HEK293T (cell line): ENCODE measurements at regions not wholly inside any gene's neighbourhood (a gene's known extent, or its start where the extent isn't known, plus 50 kb on each side); places are given as distances from the start of the nearest gene placed in this dataset.

Experiments
- CTCF ChIA-PET: fragments of 350-600 bp; formaldehyde crosslinking; extraction: SDS; loops from one replicate; lab custom pipeline; 2021; ENCODE audit warnings: antibody characterized with exemption, inconsistent platforms; lab: Yijun Ruan, JAX
- POLR2A ChIA-PET: fragments of 350-600 bp; formaldehyde crosslinking; extraction: SDS; loops from one replicate; lab custom pipeline; 2020; ENCODE audit warnings: antibody characterized with exemption, inconsistent platforms; lab: Yijun Ruan, JAX
- DNase-seq: peaks from one replicate; pipeline ENCODE4 v3.0.0; 2012; ENCODE audit warnings: mixed read lengths; ENCODE audit errors: extremely low spot score
- ARNT ChIP-seq: fragments of 450-650 bp; IDR thresholded peaks from 2 replicates; pipeline ENCODE4 v1.6.1; 2017; ENCODE audit warnings: mild to moderate bottlenecking
- BHLHE40 ChIP-seq: fragments of 450-650 bp; IDR thresholded peaks from 2 replicates; pipeline ENCODE4 v1.6.1; 2016; ENCODE audit warnings: mild to moderate bottlenecking, moderate library complexity, borderline replicate concordance
- CTBP1 ChIP-seq: fragments of 450-650 bp; IDR thresholded peaks from 2 replicates; pipeline ENCODE4 v1.6.1; 2016; ENCODE audit warnings: borderline replicate concordance
- ELF4 ChIP-seq: fragments of 450-650 bp; IDR thresholded peaks from 2 replicates; pipeline ENCODE4 v1.6.1; 2017; ENCODE audit warnings: antibody characterized with exemption
- FOXA1 ChIP-seq: fragments of 450-650 bp; IDR thresholded peaks from 2 replicates; pipeline ENCODE4 v1.6.1; 2016; ENCODE audit warnings: mild to moderate bottlenecking
- FOXK2 ChIP-seq: fragments of 450-650 bp; IDR thresholded peaks from 2 replicates; pipeline ENCODE4 v1.6.1; 2016; ENCODE audit warnings: mild to moderate bottlenecking
- FOXM1 ChIP-seq: fragments of 450-650 bp; IDR thresholded peaks from 2 replicates; pipeline ENCODE4 v1.6.1; 2017; ENCODE audit warnings: mild to moderate bottlenecking, borderline replicate concordance
- HDGF ChIP-seq: fragments of 450-650 bp; IDR thresholded peaks from 2 replicates; pipeline ENCODE4 v1.6.1; 2017; ENCODE audit warnings: antibody characterized with exemption, borderline replicate concordance
- L3MBTL2 ChIP-seq: fragments of 450-650 bp; conservative IDR thresholded peaks from 2 replicates; pipeline ENCODE4 v1.6.1; 2016; ENCODE audit warnings: mild to moderate bottlenecking
- LEF1 ChIP-seq: fragments of 450-650 bp; IDR thresholded peaks from 2 replicates; pipeline ENCODE4 v1.6.1; 2017; ENCODE audit warnings: mild to moderate bottlenecking, borderline replicate concordance
- NFRKB ChIP-seq: fragments of 450-650 bp; IDR thresholded peaks from 2 replicates; pipeline ENCODE4 v1.6.1; 2016; ENCODE audit warnings: mild to moderate bottlenecking, moderate library complexity
- SP1 ChIP-seq: fragments of 450-650 bp; IDR thresholded peaks from 2 replicates; pipeline ENCODE4 v1.6.1; 2017
- SUZ12 ChIP-seq: fragments of 450-650 bp; IDR thresholded peaks from 2 replicates; pipeline ENCODE4 v1.6.1; 2016; ENCODE audit warnings: mild to moderate bottlenecking
- TARDBP ChIP-seq: fragments of 450-650 bp; IDR thresholded peaks from 2 replicates; pipeline ENCODE4 v1.6.1; 2016
- ZNF384 ChIP-seq: fragments of 450-650 bp; IDR thresholded peaks from 2 replicates; pipeline ENCODE4 v1.6.1; 2016
- TF ChIP-seq, protein P1 (sequence below): fragments of 450-650 bp; IDR thresholded peaks from 2 replicates; pipeline ENCODE4 v1.6.1; 2016

- POLR2A ChIA-PET, result interaction anchor here (1.1 kb wide), 1 partner anchor 82 kb away, joined by 3 read pairs; no protein-coding TSS in a partner anchor
- no peak for TF ChIP-seq ARNT
- no peak for TF ChIP-seq HDGF
- no peak for TF ChIP-seq LEF1
- TF ChIP-seq L3MBTL2, result no peak
- TF ChIP-seq TARDBP, result no peak
- TF ChIP-seq CTBP1, result no peak
- TF ChIP-seq FOXK2, result no peak
- TF ChIP-seq FOXA1, result no peak
- TF ChIP-seq SP1, result no peak
- no peak for TF ChIP-seq ELF4
- TF ChIP-seq BHLHE40, result no peak
- TF ChIP-seq FOXM1, result no peak
- no peak for DNase-seq
- CTCF ChIA-PET, result interaction anchor here (1.8 kb wide), 1 partner anchor 9 kb away, joined by 5 read pairs; no protein-coding TSS in a partner anchor
Observed at GRCh38 chr3:56997041-56997440, 63.4 kb upstream of the SPATA12 start.

DNA sequence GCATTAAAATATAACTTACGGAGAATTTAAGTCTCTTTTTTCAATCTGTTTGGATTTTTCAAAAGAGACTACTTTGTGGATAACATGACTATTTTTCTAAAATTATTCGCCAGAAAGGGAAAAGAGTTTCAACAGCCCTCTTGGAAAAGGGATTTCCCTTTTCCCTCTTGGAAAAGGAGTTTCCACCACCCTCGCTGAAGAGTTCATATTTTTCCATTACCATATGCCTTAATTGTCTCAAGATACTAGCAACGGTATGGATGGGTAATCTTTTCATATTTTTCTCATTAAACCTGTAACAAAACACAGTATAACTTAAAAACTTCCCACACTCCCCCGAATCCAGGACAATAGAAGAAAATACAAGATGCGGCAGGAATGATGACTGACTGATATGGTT lies 66.1 kb upstream of the SPATA12 start:
- CTCF ChIA-PET, result no interaction called here

GRCh38 chr3:56990641-56991015 lies 69.8 kb upstream of the SPATA12 start:
- CTCF ChIA-PET, result no interaction called here
- DNase-seq, result no peak
- POLR2A ChIA-PET, result no interaction called here
- TF ChIP-seq FOXA1, result no peak
- TF ChIP-seq, protein P1, sequence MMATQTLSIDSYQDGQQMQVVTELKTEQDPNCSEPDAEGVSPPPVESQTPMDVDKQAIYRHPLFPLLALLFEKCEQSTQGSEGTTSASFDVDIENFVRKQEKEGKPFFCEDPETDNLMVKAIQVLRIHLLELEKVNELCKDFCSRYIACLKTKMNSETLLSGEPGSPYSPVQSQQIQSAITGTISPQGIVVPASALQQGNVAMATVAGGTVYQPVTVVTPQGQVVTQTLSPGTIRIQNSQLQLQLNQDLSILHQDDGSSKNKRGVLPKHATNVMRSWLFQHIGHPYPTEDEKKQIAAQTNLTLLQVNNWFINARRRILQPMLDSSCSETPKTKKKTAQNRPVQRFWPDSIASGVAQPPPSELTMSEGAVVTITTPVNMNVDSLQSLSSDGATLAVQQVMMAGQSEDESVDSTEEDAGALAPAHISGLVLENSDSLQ, result no peak
- no peak for TF ChIP-seq CTBP1
- TF ChIP-seq HDGF, result no peak
- TF ChIP-seq ZNF384, result no peak
- no peak for TF ChIP-seq FOXK2
- TF ChIP-seq L3MBTL2, result no peak
- no peak for TF ChIP-seq LEF1
- no peak for TF ChIP-seq SUZ12
- no peak for TF ChIP-seq ARNT
- TF ChIP-seq BHLHE40, result no peak

More for the DNA sequence above, 66.1 kb upstream of the SPATA12 start:
- no peak for DNase-seq
- POLR2A ChIA-PET, result no interaction called here
- TF ChIP-seq HDGF, result no peak
- TF ChIP-seq TARDBP, result no peak
- no peak for TF ChIP-seq CTBP1
- TF ChIP-seq ELF4, result no peak
- no peak for TF ChIP-seq BHLHE40
- TF ChIP-seq FOXK2, result no peak
- TF ChIP-seq, protein P1, result no peak
- no peak for TF ChIP-seq FOXA1
- TF ChIP-seq ARNT, result no peak
- TF ChIP-seq SP1, result no peak
- no peak for TF ChIP-seq SUZ12
- TF ChIP-seq LEF1, result no peak
- TF ChIP-seq FOXM1, result no peak
- TF ChIP-seq L3MBTL2, result no peak
- TF ChIP-seq NFRKB, result no peak

DNA sequence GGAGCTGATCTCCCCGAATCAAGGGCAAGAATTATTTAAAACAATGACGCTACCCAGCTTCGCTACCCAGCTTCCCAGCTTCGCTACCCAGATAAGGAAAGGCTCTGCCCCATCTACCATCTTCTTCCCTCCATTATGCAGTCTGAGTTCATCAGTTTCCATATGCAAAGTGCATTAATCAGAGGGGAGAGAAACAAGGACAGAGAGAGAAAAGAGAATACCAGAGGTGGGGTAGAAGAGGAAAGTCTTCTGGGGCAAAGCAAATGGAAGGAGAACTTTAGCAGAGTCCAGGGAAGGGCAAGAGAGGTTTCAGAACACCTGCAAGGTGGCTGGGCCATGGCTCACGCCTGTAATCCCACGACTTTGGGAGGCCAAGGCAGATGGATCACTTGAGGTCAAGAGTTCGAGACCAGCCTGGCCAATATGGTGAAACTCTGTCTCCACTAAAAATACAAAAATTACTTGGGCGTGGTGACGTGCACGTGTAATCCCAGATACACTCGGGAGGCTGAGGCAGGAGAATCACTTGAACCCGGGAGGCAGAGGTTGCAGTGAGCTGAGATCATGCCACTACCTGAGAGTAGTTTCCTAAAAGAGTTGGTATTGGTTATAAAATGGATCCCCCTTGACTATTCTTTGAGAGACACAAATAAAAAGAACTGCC lies 70.4 kb upstream of the SPATA12 start:
- CTCF ChIA-PET, result interaction anchor here (2.1 to 3.4 kb wide), 2 partner anchors 114 to 191 kb away, joined by 7 to 22 read pairs; no protein-coding TSS in a partner anchor

DNA sequence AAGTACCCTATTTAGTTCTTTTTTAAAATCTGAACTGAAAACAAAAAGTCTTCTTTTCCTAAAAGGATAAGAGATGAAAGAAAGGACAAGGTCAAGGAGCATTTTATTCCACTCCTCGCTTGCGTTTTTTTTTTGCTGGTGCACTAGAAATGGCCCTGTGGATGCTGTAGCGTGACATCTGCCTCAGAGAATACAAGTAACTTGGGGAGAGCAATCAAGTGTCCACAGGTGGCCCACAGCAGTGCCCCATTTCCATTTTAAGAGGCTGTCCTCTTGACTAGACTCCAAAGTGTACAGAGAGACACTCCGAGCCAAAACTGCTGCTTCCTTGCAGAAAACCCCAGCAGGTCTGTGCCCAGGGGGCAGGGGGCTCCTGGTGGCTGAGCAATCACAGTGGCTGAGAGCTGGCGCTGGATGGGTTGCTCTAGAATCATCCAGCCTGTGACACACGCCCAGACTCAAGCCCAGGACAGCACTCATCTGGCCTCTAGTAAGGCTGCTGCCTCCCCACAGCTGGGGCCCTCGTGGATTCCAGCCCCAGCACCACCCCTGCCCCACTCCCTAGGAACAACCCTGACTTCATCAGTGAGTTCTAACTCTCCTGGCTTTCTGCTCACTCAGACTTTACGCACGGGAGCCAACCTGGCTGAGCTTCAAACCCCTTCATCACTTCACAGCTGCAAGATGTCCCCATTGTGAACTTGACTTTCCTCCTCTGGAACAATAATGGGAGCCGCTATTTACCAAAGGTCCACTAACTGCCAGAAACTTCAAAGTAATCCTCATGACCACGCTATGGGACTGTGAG lies 71.1 kb upstream of the SPATA12 start:
- ChIA-PET CTCF (interaction anchor here (0.6 to 3.4 kb wide), 14 partner anchors 16 to 288 kb away, joined by 3 to 27 read pairs (median 4); partner anchors contain the start of gene ARHGEF3), POLR2A (interaction anchor here (0.7 to 1.2 kb wide), 2 partner anchors 181 to 307 kb away, joined by 3 to 6 read pairs; partner anchors contain the start of gene TASOR)
- no peak for TF ChIP-seq HDGF
- no peak for TF ChIP-seq NFRKB
- TF ChIP-seq FOXA1, result no peak
- no peak for TF ChIP-seq TARDBP
- TF ChIP-seq FOXK2, result no peak
- no peak for TF ChIP-seq L3MBTL2
- TF ChIP-seq BHLHE40, result no peak
- no peak for TF ChIP-seq LEF1
- TF ChIP-seq, protein P1, result no peak
- no peak for TF ChIP-seq SP1
- TF ChIP-seq ZNF384, result no peak
- no peak for TF ChIP-seq ARNT
- no peak for TF ChIP-seq SUZ12
- no peak for TF ChIP-seq FOXM1
- no peak for TF ChIP-seq CTBP1
- no peak for TF ChIP-seq ELF4
- DNase-seq, result no peak

More for the DNA sequence above, 70.4 kb upstream of the SPATA12 start:
- TF ChIP-seq LEF1, result no peak
- no peak for TF ChIP-seq FOXM1
- TF ChIP-seq CTBP1, result no peak
- no peak for TF ChIP-seq TARDBP
- TF ChIP-seq HDGF, result no peak
- TF ChIP-seq FOXA1, result no peak
- no peak for DNase-seq
- POLR2A ChIA-PET, result no interaction called here
